Fibroblast of lung (primary cell): ENCODE measurements at regions not wholly inside any gene's neighbourhood (a gene's known extent, or its start where the extent isn't known, plus 50 kb on each side); places are given as distances from the start of the nearest gene placed in this dataset.

Source experiments
- DNase-seq, 2 donors: peaks; one replicate each; pipeline versions ENCODE4 v3.0.0 to v3.0.0-alpha.2; 2010; ENCODE audit warnings: low read depth in 2 of 2
- H2AFZ ChIP-seq: 2 replicates; pipeline ENCODE4 v1.5.1; 2012; ENCODE audit warnings: low read length, control low read depth, inconsistent platforms
- H3K27ac ChIP-seq: 2 replicates; pipeline ENCODE4 v1.5.1; 2011; ENCODE audit warnings: low read length, control low read depth; ENCODE audit not compliant: insufficient read depth
- H3K27me3 ChIP-seq: 2 replicates; pipeline ENCODE4 v1.5.1; 2011; ENCODE audit warnings: mild to moderate bottlenecking, low read length; ENCODE audit not compliant: control insufficient read depth, insufficient read depth
- H3K36me3 ChIP-seq: 2 replicates; pipeline ENCODE4 v1.5.1; 2011; ENCODE audit warnings: low read length; ENCODE audit not compliant: control insufficient read depth, insufficient read depth
- H3K4me1 ChIP-seq: 2 replicates; pipeline ENCODE4 v1.5.1; 2011; ENCODE audit warnings: low read length; ENCODE audit not compliant: control insufficient read depth, insufficient read depth; ENCODE audit errors: extremely low read depth
- H3K4me2 ChIP-seq: 2 replicates; pipeline ENCODE4 v1.5.1; 2011; ENCODE audit warnings: low read length, control low read depth; ENCODE audit not compliant: insufficient read depth; ENCODE audit errors: extremely low read depth
- H3K4me3 ChIP-seq, 4 experiments: fragments of 200-600 bp in 1 of 4; sonication (generic) in 1 of 4; replicated peaks in 1 of 4; 2 replicates each; pipeline ENCODE4 v1.5.1; 2011 to 2016; ENCODE audit warnings: low read length in 4 of 4, low read depth in 3 of 4, mild to moderate bottlenecking in 3 of 4, control low read depth in 2 of 4, inconsistent platforms in 1 of 4, mixed read lengths in 1 of 4; ENCODE audit not compliant: insufficient read depth in 1 of 4; ENCODE audit errors: control extremely low read depth in 1 of 4
- H3K79me2 ChIP-seq: 2 replicates; pipeline ENCODE4 v1.5.1; 2012; ENCODE audit warnings: mild to moderate bottlenecking, low read length, inconsistent platforms; ENCODE audit not compliant: control insufficient read depth, insufficient read depth
- H3K9ac ChIP-seq: 2 replicates; pipeline ENCODE4 v1.5.1; 2011; ENCODE audit warnings: mild to moderate bottlenecking, low read length, control low read depth; ENCODE audit not compliant: insufficient read depth
- H3K9me3 ChIP-seq: 2 replicates; pipeline ENCODE4 v1.5.1; 2012; ENCODE audit warnings: low read depth, low read length; ENCODE audit not compliant: control insufficient read depth, insufficient read depth
- H4K20me1 ChIP-seq: 2 replicates; pipeline ENCODE4 v1.5.1; 2011; ENCODE audit warnings: low read length; ENCODE audit not compliant: control insufficient read depth, insufficient read depth; ENCODE audit errors: extremely low read depth
- CTCF ChIP-seq, 2 donors: IDR thresholded peaks in 1 of 2; conservative IDR thresholded peaks in 1 of 2; 1 replicate in 1 of 2; 2 replicates in 1 of 2; pipeline ENCODE4 v1.5.1; 2011 to 2012; ENCODE audit warnings: low read length in 2 of 2, control low read depth in 1 of 2, inconsistent platforms in 1 of 2, low read depth in 1 of 2, mild to moderate bottlenecking in 1 of 2
- EZH2 ChIP-seq: IDR thresholded peaks from 2 replicates; pipeline ENCODE4 v1.5.1; 2012; ENCODE audit warnings: low read length, control low read depth, mild to moderate bottlenecking; ENCODE audit errors: missing control alignments

DNA sequence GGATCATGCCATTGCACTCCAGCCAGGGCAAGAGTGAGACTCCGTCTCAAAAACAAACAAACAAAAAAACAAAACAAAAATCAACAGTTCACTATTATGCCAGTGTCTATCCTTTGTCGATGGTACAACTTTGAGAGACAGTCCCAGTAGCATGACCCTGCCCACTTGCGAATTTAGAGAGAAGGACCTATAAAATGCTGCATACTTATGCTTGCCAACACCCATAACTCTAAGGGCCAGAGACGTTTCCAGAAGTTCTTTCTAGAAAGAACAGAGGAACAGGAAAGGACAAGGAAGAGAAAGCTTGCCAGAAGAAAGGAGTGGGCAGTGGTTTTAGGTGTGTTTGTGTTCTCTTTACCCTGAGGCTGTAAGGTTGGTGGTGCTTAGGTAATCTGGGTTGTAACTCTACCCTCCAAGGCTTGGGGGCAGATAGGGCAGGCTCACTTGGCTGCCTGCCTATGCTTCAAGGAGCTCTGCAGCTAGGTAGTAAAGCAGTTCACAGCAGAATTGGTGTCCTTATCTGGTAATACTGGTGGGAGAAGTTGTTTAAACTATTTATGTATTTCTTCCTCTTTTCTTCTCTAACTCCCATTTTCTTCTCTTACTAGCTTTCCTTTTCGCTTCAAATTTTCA lies 50.6 kb upstream of the SPPL2A start:
- Histone ChIP-seq H3K79me2 (no peaks in the 10 kb centered on the region), H3K4me2 (no peak overlapping the region), H3K27me3 (no peaks in the 10 kb centered on the region), H4K20me1 (no peaks in the 10 kb centered on the region), H3K4me1 (no peaks in the 10 kb centered on the region), H3K4me3 (no peak overlapping the region), H3K9me3 (no peaks in the 10 kb centered on the region), H2AFZ (no peak overlapping the region), H3K36me3 (no peaks in the 10 kb centered on the region), H3K9ac (no peak overlapping the region), H3K27ac (no peak overlapping the region)
- no peak for DNase-seq
- TF ChIP-seq EZH2 = no peak
- no peak for TF ChIP-seq CTCF (conservative IDR thresholded peaks at IDR 0.05 in 1 of 2, IDR thresholded peaks at IDR 0.05 in 1 of 2; ENCODE audit: low read depth in 1 of 2, low read length in 2 of 2)
